Adipocyte (in vitro differentiated cells): ENCODE measurements at regions not wholly inside any gene's neighbourhood (a gene's known extent, or its start where the extent isn't known, plus 50 kb on each side); places are given as distances from the start of the nearest gene placed in this dataset.
"Not testable (repeated sequence)": the region's sequence is repeated elsewhere in the genome, so short reads cannot be mapped to it uniquely, and the experiment has no call there.

Experiments used
- DNase-seq: peaks from one replicate; pipeline ENCODE4 v3.0.0-alpha.2; 2015; ENCODE audit warnings: low read depth
- H3K27me3 ChIP-seq: replicated peaks from 2 replicates; pipeline ENCODE4 v1.7.0; 2013; ENCODE audit warnings: mild to moderate bottlenecking, low read length, moderate library complexity; ENCODE audit not compliant: control insufficient read depth, insufficient read depth
- H3K36me3 ChIP-seq: 2 replicates; pipeline ENCODE4 v1.7.0; 2013; ENCODE audit warnings: low read length, mild to moderate bottlenecking, moderate library complexity; ENCODE audit not compliant: control insufficient read depth, insufficient read depth, severe bottlenecking
- H3K4me1 ChIP-seq: 2 replicates; pipeline ENCODE4 v1.7.0; 2013; ENCODE audit warnings: mild to moderate bottlenecking, low read length, moderate library complexity; ENCODE audit not compliant: control insufficient read depth, insufficient read depth
- H3K4me3 ChIP-seq: 2 replicates; pipeline ENCODE4 v1.7.0; 2013; ENCODE audit warnings: mild to moderate bottlenecking, low read length, moderate library complexity
- H3K9ac ChIP-seq: 2 replicates; pipeline ENCODE4 v1.7.0; 2013; ENCODE audit warnings: mild to moderate bottlenecking, low read length, moderate library complexity
- H3K9me3 ChIP-seq: 2 replicates; pipeline ENCODE4 v1.7.0; 2013; ENCODE audit warnings: mild to moderate bottlenecking, low read length, moderate library complexity; ENCODE audit not compliant: control insufficient read depth

DNA sequence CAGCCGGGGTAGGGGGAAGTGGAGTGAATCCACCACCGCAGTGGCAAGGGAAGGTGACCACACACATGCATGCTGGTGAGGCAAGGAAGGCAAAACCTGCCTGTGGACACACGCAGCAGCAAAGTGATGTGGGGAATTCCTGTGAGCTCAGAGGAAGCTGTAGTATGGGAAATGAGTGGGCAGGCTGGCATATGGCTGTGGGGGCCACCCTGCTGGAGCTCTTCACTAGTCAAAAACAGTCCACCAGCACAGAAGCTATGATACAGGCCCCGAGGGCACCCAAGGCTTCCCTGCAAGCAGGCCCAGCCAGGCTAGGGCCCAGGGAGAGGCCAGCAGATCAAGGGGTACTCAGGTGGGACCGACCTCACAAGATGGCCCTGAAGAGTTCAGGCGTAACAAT, 239.1 kb downstream of the CHM start:
- DNase-seq = no peak

DNA sequence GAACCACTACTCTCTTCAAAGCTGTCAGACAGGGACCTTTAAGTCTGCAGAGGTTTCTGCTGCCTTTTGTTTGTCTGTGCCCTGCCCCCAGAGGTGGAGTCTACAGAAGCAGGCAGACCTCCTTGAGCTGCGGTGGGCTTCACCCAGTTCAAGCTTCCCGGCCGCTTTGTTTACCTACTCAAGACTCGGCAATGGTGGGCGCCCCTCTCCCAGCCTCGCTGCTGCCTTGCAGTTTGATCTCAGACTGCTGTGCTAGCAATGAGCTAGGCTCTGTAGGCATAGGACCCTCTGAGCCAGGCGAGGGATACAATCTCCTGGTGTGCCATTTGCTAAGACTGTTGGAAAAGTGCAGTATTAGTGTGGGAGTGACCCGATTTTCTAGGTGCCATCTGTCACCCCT, 275.0 kb downstream of the CHM start:
- not testable (repeated sequence) for H3K4me1 ChIP-seq, H3K9me3 ChIP-seq, H3K27me3 ChIP-seq, DNase-seq, H3K4me3 ChIP-seq, H3K9ac ChIP-seq, H3K36me3 ChIP-seq

More for the DNA sequence above, 239.1 kb downstream of the CHM start:
- no peak overlapping the region for H3K4me3 ChIP-seq
- H3K4me1 ChIP-seq = no peaks in the 10 kb centered on the region
- peaks cover 14% of the 10 kb centered on the region for H3K9me3 ChIP-seq
- H3K9ac ChIP-seq = no peak overlapping the region
- H3K27me3 ChIP-seq = no peaks in the 10 kb centered on the region
- no peaks in the 10 kb centered on the region for H3K36me3 ChIP-seq

DNA sequence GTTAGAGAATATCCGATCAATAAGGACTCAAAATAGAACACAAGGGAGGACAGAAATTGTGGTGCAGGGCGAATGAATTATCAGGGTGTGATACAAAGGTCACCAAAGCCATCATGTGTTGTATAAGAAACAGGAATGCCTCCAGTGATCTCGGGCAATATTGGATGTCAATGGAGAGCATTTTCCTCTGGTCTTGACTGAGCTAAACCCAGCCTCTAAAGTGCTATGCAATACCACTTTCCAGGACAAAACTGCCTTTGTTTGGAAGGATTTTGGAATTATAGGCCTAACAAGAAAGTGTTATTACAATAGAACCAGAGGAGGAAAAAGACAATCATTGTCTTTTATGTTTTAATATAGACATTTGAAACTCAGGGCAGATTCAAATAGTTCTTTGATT, 281.7 kb downstream of the CHM start:
- no peaks in the 10 kb centered on the region for H3K9me3 ChIP-seq
- H3K4me1 ChIP-seq = no peaks in the 10 kb centered on the region
- H3K36me3 ChIP-seq = no peaks in the 10 kb centered on the region
- no peak overlapping the region for H3K9ac ChIP-seq
- no peaks in the 10 kb centered on the region for H3K27me3 ChIP-seq
- no peak for DNase-seq
- H3K4me3 ChIP-seq = no peak overlapping the region

DNA sequence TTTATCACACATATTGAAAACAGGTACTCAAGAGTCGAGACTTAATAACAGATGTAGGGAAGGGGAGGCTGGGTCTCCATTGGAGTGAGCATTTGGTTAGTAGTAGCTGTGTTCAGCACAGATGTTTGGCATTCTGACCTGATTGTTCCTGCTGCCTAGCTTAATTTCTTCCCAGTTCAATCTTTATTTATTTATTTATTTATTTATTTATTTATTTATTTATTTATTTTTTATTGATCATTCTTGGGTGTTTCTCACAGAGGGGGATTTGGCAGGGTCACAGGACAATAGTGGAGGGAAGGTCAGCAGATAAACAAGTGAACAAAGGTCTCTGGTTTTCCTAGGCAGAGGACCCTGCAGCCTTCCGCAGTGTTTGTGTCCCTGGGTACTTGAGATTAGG, 324.3 kb downstream of the CHM start:
- H3K4me3 ChIP-seq, H3K4me1 ChIP-seq, H3K9ac ChIP-seq, H3K36me3 ChIP-seq, DNase-seq, H3K27me3 ChIP-seq: not testable (repeated sequence)
- peaks cover 16% of the 10 kb centered on the region for H3K9me3 ChIP-seq

DNA sequence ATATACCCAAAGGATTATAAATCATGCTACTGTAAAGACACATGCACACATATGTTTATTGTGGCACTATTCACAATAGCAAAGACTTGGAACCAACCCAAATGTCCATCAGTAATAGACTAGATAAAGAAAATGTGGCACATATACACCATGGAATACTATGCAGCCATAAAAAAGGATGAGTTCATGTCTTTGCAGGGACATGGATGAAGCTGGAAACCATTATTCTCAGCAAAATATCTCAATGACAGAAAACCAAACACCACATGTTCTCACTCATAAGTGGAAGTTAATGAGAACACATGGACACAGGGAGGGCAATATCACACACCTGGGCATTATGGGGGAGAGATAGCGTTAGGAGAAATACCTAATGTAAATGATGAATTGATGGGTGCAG, 323.8 kb upstream of the POF1B start:
- H3K27me3 ChIP-seq, H3K4me3 ChIP-seq, H3K9ac ChIP-seq, DNase-seq, H3K9me3 ChIP-seq, H3K4me1 ChIP-seq, H3K36me3 ChIP-seq: not testable (repeated sequence)

DNA sequence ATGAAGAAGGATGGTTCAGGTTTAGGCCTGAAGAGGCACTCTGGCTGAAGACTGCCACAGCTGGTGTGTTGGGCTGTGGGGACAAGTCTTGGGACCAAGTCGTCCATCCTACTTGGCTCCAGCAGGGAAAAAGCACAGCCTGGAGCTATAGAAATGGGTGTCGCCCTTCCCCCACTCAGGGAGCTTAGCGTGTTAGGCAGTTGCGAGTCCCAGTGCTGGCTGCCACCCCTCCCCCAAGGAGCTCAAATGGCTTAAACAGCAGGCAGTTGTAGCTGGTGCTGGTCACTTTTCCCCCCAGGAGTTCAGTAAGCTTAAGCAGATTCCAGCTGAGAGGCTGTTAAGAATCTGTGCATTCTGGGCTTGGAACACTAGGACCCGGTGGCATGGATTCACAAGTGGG, 319.5 kb upstream of the POF1B start:
- no peak for DNase-seq
- Histone ChIP-seq H3K4me1 (no peaks in the 10 kb centered on the region), H3K4me3 (no peak overlapping the region), H3K9me3 (peaks cover 14% of the 10 kb centered on the region), H3K27me3 (no peaks in the 10 kb centered on the region), H3K9ac (no peak overlapping the region), H3K36me3 (no peaks in the 10 kb centered on the region)

DNA sequence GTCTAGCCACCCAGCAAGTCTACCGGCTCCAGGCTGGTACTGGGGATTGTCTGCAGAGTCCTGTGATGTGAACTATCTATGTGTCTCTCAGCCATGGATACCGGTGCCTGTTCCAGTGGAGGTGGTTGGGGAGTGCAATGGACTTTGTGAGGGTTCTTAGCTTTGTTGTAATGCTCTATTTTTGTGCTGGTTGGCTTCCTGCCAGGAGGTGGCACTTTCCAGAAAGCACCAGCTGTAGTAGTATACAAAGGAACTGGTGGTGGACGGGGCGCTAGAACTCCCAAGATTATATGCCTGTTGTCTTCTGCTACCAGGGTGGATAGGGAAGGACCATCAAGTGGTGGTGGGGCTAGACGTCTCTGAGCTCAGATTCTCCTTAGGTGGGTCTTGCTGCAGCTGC, 306.4 kb upstream of the POF1B start:
- Histone ChIP-seq H3K27me3 (no peaks in the 10 kb centered on the region), H3K4me3 (no peak overlapping the region), H3K9me3 (peaks cover 20% of the 10 kb centered on the region), H3K9ac (no peak overlapping the region), H3K4me1 (no peaks in the 10 kb centered on the region), H3K36me3 (no peaks in the 10 kb centered on the region)
- no peak for DNase-seq

DNA sequence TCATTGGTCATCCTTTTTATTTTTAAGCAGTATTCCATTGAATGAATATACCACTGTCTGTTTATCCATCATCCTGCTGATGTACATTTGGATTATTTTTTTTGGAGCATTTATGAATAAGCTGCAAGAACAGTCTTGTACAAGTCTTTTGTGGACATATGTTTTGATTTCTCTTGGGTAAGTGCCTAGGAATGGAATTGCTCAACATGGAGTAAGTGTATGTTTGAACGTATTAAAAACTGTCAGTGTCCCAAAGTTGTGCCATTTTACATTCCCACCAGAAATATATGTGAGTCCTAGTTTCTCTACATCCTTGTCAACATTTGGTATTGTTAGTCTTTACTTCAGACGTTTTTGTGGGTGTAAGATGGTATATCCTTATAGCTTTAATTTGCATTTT, 287.0 kb upstream of the POF1B start:
- no peak overlapping the region for H3K4me3 ChIP-seq
- no peaks in the 10 kb centered on the region for H3K27me3 ChIP-seq
- no peaks in the 10 kb centered on the region for H3K36me3 ChIP-seq
- no peaks in the 10 kb centered on the region for H3K9me3 ChIP-seq
- no peak overlapping the region for H3K9ac ChIP-seq
- no peaks in the 10 kb centered on the region for H3K4me1 ChIP-seq
- no peak for DNase-seq

DNA sequence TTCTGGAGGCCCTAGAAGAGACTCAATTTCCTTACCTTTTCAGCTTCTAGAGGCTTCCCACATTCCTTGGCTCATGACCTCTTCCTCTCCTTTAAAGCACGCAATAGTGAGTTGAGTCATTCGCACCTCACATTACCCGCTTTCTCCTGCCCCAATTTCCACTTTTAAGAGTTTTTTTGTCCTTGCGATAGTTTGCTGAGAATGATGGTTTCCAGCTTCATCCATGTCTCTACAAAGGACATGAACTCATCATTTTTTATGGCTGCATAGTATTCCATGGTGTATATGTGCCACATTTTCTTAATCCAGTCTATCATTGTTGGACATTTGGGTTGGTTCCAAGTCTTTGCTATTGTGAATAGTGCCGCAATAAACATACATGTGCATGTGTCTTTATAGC, 284.5 kb upstream of the POF1B start:
- H3K36me3 ChIP-seq, DNase-seq, H3K27me3 ChIP-seq, H3K9ac ChIP-seq, H3K4me3 ChIP-seq, H3K9me3 ChIP-seq, H3K4me1 ChIP-seq: not testable (repeated sequence)

DNA sequence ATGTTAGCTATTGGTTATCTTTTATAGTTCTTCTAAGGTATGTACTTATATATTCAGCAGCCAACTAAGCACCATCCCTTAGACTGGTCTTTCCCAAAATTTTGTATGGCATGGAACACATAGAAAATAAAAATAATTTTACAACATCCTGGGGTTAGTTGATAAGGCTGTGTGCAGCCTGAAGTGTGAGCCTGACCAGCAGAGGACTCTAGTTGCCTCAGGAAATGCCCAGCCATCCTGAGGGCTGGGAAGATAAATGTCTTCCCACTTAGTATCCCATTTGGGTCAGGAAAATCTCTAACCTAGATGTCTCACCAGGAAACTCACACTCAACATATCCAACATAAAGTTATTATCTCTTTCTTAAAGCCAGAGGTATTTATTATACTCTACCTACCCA, 251.4 kb upstream of the POF1B start:
- no peak for DNase-seq
- H3K4me1 ChIP-seq = no peaks in the 10 kb centered on the region
- H3K9ac ChIP-seq = no peak overlapping the region
- no peak overlapping the region for H3K4me3 ChIP-seq
- peaks cover 7% of the 10 kb centered on the region for H3K27me3 ChIP-seq
- peaks cover 2% of the 10 kb centered on the region for H3K9me3 ChIP-seq
- H3K36me3 ChIP-seq = no peaks in the 10 kb centered on the region

DNA sequence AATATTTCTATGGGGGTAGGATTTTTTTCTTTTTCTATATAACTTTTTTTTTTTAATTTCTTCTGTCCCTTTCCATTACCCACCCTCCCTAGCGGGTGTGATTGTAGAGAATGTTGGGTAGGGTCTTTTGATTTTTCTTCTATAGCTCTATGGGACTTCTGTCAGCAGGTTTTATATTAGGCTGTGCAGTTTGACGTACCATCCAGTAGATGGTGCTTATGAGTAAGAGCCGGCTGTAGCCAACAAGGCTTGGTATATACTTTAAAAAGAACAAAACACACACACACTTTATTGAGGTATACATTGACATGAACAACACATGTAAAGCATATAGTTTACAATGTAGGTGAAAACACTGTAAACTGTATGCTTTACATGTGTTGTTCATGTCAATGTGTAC, 247.9 kb upstream of the POF1B start:
- Histone ChIP-seq H3K36me3 (no peaks in the 10 kb centered on the region), H3K27me3 (peaks cover 7% of the 10 kb centered on the region), H3K9ac (no peak overlapping the region), H3K4me3 (no peak overlapping the region), H3K9me3 (peaks cover 2% of the 10 kb centered on the region), H3K4me1 (no peaks in the 10 kb centered on the region)
- DNase-seq = peak; percentile 6

DNA sequence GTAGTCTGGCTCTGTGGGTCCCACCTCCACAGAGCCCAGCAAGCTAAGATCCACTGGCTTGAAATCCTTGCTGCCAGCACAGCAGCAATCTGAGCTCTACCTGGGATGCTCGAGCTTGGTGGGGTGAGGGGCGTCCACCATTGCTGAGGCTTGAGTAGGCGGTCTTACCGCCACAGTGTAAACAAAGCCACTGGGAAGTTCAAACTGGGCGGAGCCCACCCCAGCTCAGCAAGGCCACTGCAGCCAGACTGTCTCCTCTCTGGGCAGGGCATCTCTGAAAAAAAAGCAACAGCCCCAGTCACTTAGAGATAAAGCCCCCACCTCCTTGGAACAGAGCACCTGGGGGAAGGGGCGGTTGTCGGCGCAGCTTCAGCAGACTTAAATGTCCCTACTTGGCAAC, 243.2 kb upstream of the POF1B start:
- DNase-seq = no peak
- Histone ChIP-seq H3K4me3 (no peak overlapping the region), H3K4me1 (no peaks in the 10 kb centered on the region), H3K9ac (no peak overlapping the region), H3K27me3 (peaks cover 3% of the 10 kb centered on the region), H3K9me3 (peaks cover 6% of the 10 kb centered on the region), H3K36me3 (no peaks in the 10 kb centered on the region)
